Endothelial cell of umbilical vein (primary cell): ENCODE measurements at regions not wholly inside any gene's neighbourhood (a gene's known extent, or its start where the extent isn't known, plus 50 kb on each side); places are given as distances from the start of the nearest gene placed in this dataset.

Experiments
- BruUV-seq: library from RNA; stranded (reverse); fragments of 400-500 nt; replicated peaks from 2 replicates; lab custom pipeline; 2021; lab: Mats Ljungman, UMichigan
- CTCF ChIA-PET: fragments of 300-600, 350-600 bp; sonication (Branson Sonifier 250); formaldehyde crosslinking; loops from one replicate; lab custom pipeline; 2021; ENCODE audit warnings: antibody characterized with exemption, inconsistent platforms; lab: Charles Lee
- POLR2A ChIA-PET: fragments of 300-600, 350-600 bp; sonication (Branson Sonifier 250); formaldehyde crosslinking; loops from one replicate; lab custom pipeline; 2021; ENCODE audit warnings: antibody characterized with exemption, inconsistent platforms; lab: Charles Lee
- DNase-seq: peaks from one replicate; pipeline ENCODE4 v3.0.0-alpha.2; 2011; ENCODE audit warnings: low read depth, low spot score
- FAIRE-seq: peaks from 2 replicates; lab custom pipeline; 2011; peaks lifted over from hg19 to GRCh38; lab: Jason Lieb, UNC
- H2AFZ ChIP-seq: 2 replicates; pipeline ENCODE4 v1.6.0; 2012; ENCODE audit warnings: low read depth, low read length, control low read depth, inconsistent platforms
- H3K27ac ChIP-seq: 2 replicates; pipeline ENCODE4 v1.5.1; 2011; ENCODE audit warnings: low read depth, mild to moderate bottlenecking, control low read depth, low read length, moderate library complexity; ENCODE audit not compliant: insufficient read depth
- H3K27me3 ChIP-seq, 2 experiments: 2 replicates each; pipeline versions ENCODE4 v1.6.0 to v1.6.1; 2011; ENCODE audit warnings: low read length in 2 of 2, mixed read lengths in 1 of 2; ENCODE audit not compliant: control insufficient read depth in 2 of 2, insufficient read depth in 2 of 2
- H3K36me3 ChIP-seq, 2 experiments: 2 replicates in 1 of 2; 3 replicates in 1 of 2; pipeline ENCODE4 v1.5.1; 2011; ENCODE audit warnings: low read length in 2 of 2, mild to moderate bottlenecking in 1 of 2, moderate library complexity in 1 of 2; ENCODE audit not compliant: control insufficient read depth in 2 of 2, insufficient read depth in 2 of 2; ENCODE audit errors: extremely low read depth in 1 of 2
- H3K4me1 ChIP-seq: 3 replicates; pipeline ENCODE4 v1.5.1; 2011; ENCODE audit warnings: mild to moderate bottlenecking, low read length; ENCODE audit not compliant: control insufficient read depth, insufficient read depth; ENCODE audit errors: extremely low read depth
- H3K4me2 ChIP-seq: 2 replicates; pipeline ENCODE4 v1.6.1; 2011; ENCODE audit warnings: low read length, control low read depth, mixed read lengths; ENCODE audit not compliant: insufficient read depth
- H3K4me3 ChIP-seq, 3 experiments: fragments of 200-600 bp in 1 of 3; sonication (generic), shearing (Covaris generic) in 1 of 3; replicated peaks in 1 of 3; 2 replicates each; pipeline ENCODE4 v1.5.1; 2011 to 2016; ENCODE audit warnings: control low read depth in 3 of 3, low read length in 3 of 3, mild to moderate bottlenecking in 2 of 3, inconsistent platforms in 1 of 3, low read depth in 1 of 3, moderate library complexity in 1 of 3; ENCODE audit not compliant: insufficient read depth in 1 of 3
- H3K79me2 ChIP-seq: 2 replicates; pipeline ENCODE4 v1.6.0; 2012; ENCODE audit warnings: low read length, inconsistent platforms; ENCODE audit not compliant: control insufficient read depth, insufficient read depth
- H3K9ac ChIP-seq: replicated peaks from 2 replicates; pipeline ENCODE3; 2011; ENCODE audit warnings: low read length, control low read depth; ENCODE audit not compliant: insufficient read depth; ENCODE audit errors: extremely low read depth
- H3K9me1 ChIP-seq: replicated peaks from 3 replicates; pipeline ENCODE4 v1.6.0; 2011; ENCODE audit warnings: mild to moderate bottlenecking, low read length; ENCODE audit not compliant: control insufficient read depth, insufficient read depth; ENCODE audit errors: extremely low read depth
- H3K9me3 ChIP-seq: replicated peaks from 2 replicates; pipeline ENCODE4 v1.5.1; 2012; ENCODE audit warnings: low read length, inconsistent platforms; ENCODE audit not compliant: control insufficient read depth, insufficient read depth
- H4K20me1 ChIP-seq: replicated peaks from 2 replicates; pipeline ENCODE3; 2011; ENCODE audit warnings: mild to moderate bottlenecking, low read length; ENCODE audit not compliant: control insufficient read depth, insufficient read depth; ENCODE audit errors: extremely low read depth
- CTCF ChIP-seq, 2 donors: IDR thresholded peaks; 1 replicate in 1 of 2; 2 replicates in 1 of 2; pipeline ENCODE4 v1.5.1; 2011; ENCODE audit warnings: low read length in 2 of 2, mild to moderate bottlenecking in 2 of 2, moderate library complexity in 2 of 2, control low read depth in 1 of 2, inconsistent platforms in 1 of 2, low read depth in 1 of 2; ENCODE audit not compliant: insufficient read depth in 1 of 2; ENCODE audit errors: extremely low read depth in 1 of 2
- EZH2 ChIP-seq: IDR thresholded peaks from 2 replicates; pipeline ENCODE4 v1.6.1; 2012; ENCODE audit warnings: borderline replicate concordance, low read depth, mild to moderate bottlenecking, moderate library complexity, low read length, inconsistent platforms; ENCODE audit not compliant: severe bottlenecking
- FOS ChIP-seq: IDR thresholded peaks from 2 replicates; pipeline ENCODE4 v1.6.1; 2011; ENCODE audit warnings: mild to moderate bottlenecking, low read length, moderate library complexity, borderline replicate concordance; ENCODE audit not compliant: insufficient read depth
- GATA2 ChIP-seq: IDR thresholded peaks from 2 replicates; pipeline ENCODE4 v1.7.0; 2011; ENCODE audit warnings: low read depth, mild to moderate bottlenecking, moderate library complexity, mixed read lengths, low read length; ENCODE audit not compliant: insufficient read length, insufficient read depth
- JUN ChIP-seq: IDR thresholded peaks from 2 replicates; pipeline ENCODE4 v1.6.1; 2011; ENCODE audit warnings: borderline replicate concordance, low read depth; ENCODE audit not compliant: insufficient read length, insufficient read depth
- MAX ChIP-seq: IDR thresholded peaks from 2 replicates; pipeline ENCODE4 v1.6.1; 2011; ENCODE audit not compliant: insufficient read depth, insufficient read length
- MYC ChIP-seq: IDR thresholded peaks from one replicate; pipeline ENCODE4 v1.6.1; 2011; ENCODE audit warnings: mild to moderate bottlenecking, low read depth, low read length
- POLR2A ChIP-seq: IDR thresholded peaks from 2 replicates; pipeline ENCODE4 v1.6.1; 2012; ENCODE audit warnings: low read depth, mild to moderate bottlenecking, control low read depth, low read length
- POLR2AphosphoS5 ChIP-seq: IDR thresholded peaks from 2 replicates; pipeline ENCODE4 v1.6.1; 2012; ENCODE audit warnings: low read depth, mild to moderate bottlenecking, control low read depth, low read length, moderate library complexity; ENCODE audit not compliant: insufficient read depth
- dilution Hi-C: fragments of 300-500 bp; cut with MboI; formaldehyde crosslinking; loops from one replicate; pipeline ENCODE4 v1.15.0; 2019; ENCODE audit warnings: low sequenced_read_pairs; ENCODE audit not compliant: extremely low pct_ligation_motif_present
- intact Hi-C: fragments of 100-400 bp; cut with micrococcal nuclease; formaldehyde crosslinking; loops from one replicate; pipeline ENCODE4 v1.10.0; 2022

GRCh38 chrX:150310881-150311280 lies 52.2 kb upstream of the MAMLD1 start:
- Histone ChIP-seq H3K4me1 (no peaks in the 10 kb centered on the region), H3K4me3 (no peak overlapping the region), H3K4me2 (no peak overlapping the region), H3K27ac (no peak overlapping the region), H3K9ac (no peak overlapping the region), H3K27me3 (no peaks in the 10 kb centered on the region), H2AFZ (no peak overlapping the region), H3K9me3 (no peaks in the 10 kb centered on the region), H3K36me3 (no peaks in the 10 kb centered on the region), H4K20me1 (no peaks in the 10 kb centered on the region), H3K79me2 (no peaks in the 10 kb centered on the region), H3K9me1 (no peaks in the 10 kb centered on the region)
- dilution Hi-C loops = no loop called here
- ChIA-PET CTCF (no interaction called here), POLR2A (no interaction called here)
- no peak for FAIRE-seq
- no TSS peak for BruUV-seq
- no peak for DNase-seq
- intact Hi-C loops = no loop called here
- TF ChIP-seq GATA2 (no peak), EZH2 (no peak), FOS (no peak), POLR2AphosphoS5 (no peak), MYC (no peak), MAX (no peak), JUN (no peak), POLR2A (no peak), CTCF (IDR thresholded peaks at IDR 0.05; ENCODE audit: extremely low read depth in 1 of 2, insufficient read depth in 1 of 2, low read depth in 1 of 2, low read length in 2 of 2) (no peak)
